Peyer's patch (tissue), 4 donors: ENCODE measurements at regions not wholly inside any gene's neighbourhood (a gene's known extent, or its start where the extent isn't known, plus 50 kb on each side); places are given as distances from the start of the nearest gene placed in this dataset.

ENCODE experiments used
- POLR2A ChIP-seq, 2 donors: fragments of 450-650 bp; IDR thresholded peaks; one replicate each; pipeline ENCODE4 v1.5.1; 2017; ENCODE audit warnings: antibody characterized with exemption in 2 of 2, mild to moderate bottlenecking in 2 of 2, moderate library complexity in 2 of 2
- TF ChIP-seq, protein P1 (sequence below), 6 experiments: fragments of 450-650 bp in 4 of 6; fragments of 200-600 bp in 2 of 6; sonication (generic) in 1 of 6; IDR thresholded peaks; one replicate each; pipeline ENCODE4 v1.5.1; 2017 to 2019; ENCODE audit warnings: antibody characterized with exemption in 6 of 6, mild to moderate bottlenecking in 3 of 6, moderate library complexity in 1 of 6

DNA sequence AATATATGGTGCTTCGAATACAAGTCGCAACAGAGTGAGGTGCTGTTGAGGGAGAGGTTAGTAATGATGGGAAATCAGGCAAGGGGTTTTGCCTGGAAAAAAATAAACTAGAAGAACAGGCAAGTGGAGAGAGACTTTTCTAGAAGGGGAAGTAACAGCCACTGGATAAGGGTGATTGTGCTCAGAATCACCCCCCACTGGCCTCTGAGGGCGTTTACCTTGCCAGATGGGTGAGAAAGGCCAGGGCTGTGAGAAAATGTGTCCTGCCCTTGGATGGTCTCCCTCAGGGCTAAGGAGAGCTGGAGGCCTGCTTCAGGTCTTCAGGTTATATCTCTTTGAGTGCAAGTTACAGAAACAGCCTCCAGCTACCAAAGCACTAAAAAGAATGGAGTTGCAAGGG is 151.8 kb downstream of the MEX3B start:
- TF ChIP-seq, protein P1, sequence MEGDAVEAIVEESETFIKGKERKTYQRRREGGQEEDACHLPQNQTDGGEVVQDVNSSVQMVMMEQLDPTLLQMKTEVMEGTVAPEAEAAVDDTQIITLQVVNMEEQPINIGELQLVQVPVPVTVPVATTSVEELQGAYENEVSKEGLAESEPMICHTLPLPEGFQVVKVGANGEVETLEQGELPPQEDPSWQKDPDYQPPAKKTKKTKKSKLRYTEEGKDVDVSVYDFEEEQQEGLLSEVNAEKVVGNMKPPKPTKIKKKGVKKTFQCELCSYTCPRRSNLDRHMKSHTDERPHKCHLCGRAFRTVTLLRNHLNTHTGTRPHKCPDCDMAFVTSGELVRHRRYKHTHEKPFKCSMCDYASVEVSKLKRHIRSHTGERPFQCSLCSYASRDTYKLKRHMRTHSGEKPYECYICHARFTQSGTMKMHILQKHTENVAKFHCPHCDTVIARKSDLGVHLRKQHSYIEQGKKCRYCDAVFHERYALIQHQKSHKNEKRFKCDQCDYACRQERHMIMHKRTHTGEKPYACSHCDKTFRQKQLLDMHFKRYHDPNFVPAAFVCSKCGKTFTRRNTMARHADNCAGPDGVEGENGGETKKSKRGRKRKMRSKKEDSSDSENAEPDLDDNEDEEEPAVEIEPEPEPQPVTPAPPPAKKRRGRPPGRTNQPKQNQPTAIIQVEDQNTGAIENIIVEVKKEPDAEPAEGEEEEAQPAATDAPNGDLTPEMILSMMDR (IDR thresholded peaks at IDR 0.05), result no peak
- TF ChIP-seq POLR2A (IDR thresholded peaks at IDR 0.05), result no peak
